IMR-90 (cell line): ENCODE measurements at regions not wholly inside any gene's neighbourhood (a gene's known extent, or its start where the extent isn't known, plus 50 kb on each side); places are given as distances from the start of the nearest gene placed in this dataset.

Experiments
- BHLHE40 ChIP-seq: fragments of 150-350 bp; IDR thresholded peaks from 2 replicates; pipeline ENCODE4 v1.6.1; 2016; ENCODE audit warnings: mild to moderate bottlenecking, low read depth, low read length
- CEBPB ChIP-seq: IDR thresholded peaks from 2 replicates; pipeline ENCODE4 v1.6.1; 2012; ENCODE audit warnings: low read depth, low read length, improper control_type of control experiment
- CHD1 ChIP-seq: IDR thresholded peaks from 2 replicates; pipeline ENCODE4 v1.6.1; 2012; ENCODE audit warnings: low read depth, low read length, improper control_type of control experiment
- MAZ ChIP-seq: IDR thresholded peaks from 2 replicates; pipeline ENCODE4 v1.6.1; 2012; ENCODE audit warnings: low read depth, mild to moderate bottlenecking, low read length, improper control_type of control experiment, moderate library complexity, borderline replicate concordance
- MXI1 ChIP-seq: IDR thresholded peaks from 2 replicates; pipeline ENCODE4 v1.6.1; 2012; ENCODE audit warnings: low read depth, mild to moderate bottlenecking, low read length, moderate library complexity, borderline replicate concordance
- POLR2A ChIP-seq: IDR thresholded peaks from 2 replicates; pipeline ENCODE4 v1.6.1; 2012; ENCODE audit warnings: mild to moderate bottlenecking, low read depth, low read length
- RAD21 ChIP-seq: IDR thresholded peaks from 2 replicates; pipeline ENCODE4 v1.6.1; 2012; ENCODE audit warnings: low read length, improper control_type of control experiment
- SMC3 ChIP-seq: fragments of 150-350 bp; IDR thresholded peaks from 2 replicates; pipeline ENCODE4 v1.6.1; 2016; ENCODE audit warnings: low read depth, mild to moderate bottlenecking, antibody characterized with exemption, low read length, moderate library complexity
- USF2 ChIP-seq: fragments of 150-350 bp; IDR thresholded peaks from 2 replicates; pipeline ENCODE4 v1.6.1; 2017; ENCODE audit warnings: mild to moderate bottlenecking, antibody characterized with exemption, low read length, low read depth
- TF ChIP-seq, protein P1 (sequence below): conservative IDR thresholded peaks from 2 replicates; pipeline ENCODE4 v1.5.1; 2012; ENCODE audit warnings: mild to moderate bottlenecking, low read depth, low read length, improper control_type of control experiment

GRCh38 chr9:22189471-22189870 is 180.4 kb upstream of the CDKN2B start:
- TF ChIP-seq USF2 (no peak), MXI1 (no peak), POLR2A (no peak), CEBPB (no peak), SMC3 (no peak), RAD21 (no peak), BHLHE40 (no peak), MAZ (no peak), CHD1 (no peak)
- TF ChIP-seq, protein P1, sequence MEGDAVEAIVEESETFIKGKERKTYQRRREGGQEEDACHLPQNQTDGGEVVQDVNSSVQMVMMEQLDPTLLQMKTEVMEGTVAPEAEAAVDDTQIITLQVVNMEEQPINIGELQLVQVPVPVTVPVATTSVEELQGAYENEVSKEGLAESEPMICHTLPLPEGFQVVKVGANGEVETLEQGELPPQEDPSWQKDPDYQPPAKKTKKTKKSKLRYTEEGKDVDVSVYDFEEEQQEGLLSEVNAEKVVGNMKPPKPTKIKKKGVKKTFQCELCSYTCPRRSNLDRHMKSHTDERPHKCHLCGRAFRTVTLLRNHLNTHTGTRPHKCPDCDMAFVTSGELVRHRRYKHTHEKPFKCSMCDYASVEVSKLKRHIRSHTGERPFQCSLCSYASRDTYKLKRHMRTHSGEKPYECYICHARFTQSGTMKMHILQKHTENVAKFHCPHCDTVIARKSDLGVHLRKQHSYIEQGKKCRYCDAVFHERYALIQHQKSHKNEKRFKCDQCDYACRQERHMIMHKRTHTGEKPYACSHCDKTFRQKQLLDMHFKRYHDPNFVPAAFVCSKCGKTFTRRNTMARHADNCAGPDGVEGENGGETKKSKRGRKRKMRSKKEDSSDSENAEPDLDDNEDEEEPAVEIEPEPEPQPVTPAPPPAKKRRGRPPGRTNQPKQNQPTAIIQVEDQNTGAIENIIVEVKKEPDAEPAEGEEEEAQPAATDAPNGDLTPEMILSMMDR = no peak
